ENCODE measurements at regions not wholly inside any gene's neighbourhood (a gene's known extent, or its start where the extent isn't known, plus 50 kb on each side); places are given as distances from the start of the nearest gene placed in this dataset.

DNA sequence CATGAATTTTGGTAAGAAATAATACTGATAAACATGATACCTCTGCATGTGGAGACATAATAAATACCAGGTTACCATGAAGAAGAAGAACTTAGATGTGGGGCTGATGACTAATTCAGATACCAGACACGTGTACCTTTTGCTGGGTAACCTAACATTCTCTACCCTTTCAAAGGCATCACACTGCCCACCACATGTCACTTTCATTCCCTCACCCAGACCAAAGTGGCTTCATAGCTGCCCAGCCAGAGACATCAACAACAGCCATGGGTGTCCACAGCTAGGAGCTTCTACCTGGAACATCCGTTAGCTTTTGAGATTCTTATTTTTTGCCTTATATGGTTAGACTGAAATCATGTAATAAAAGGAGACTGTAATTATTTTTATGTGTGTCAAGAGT lies 396.8 kb downstream of the MED10 start:
- DNase-seq = no peak

DNA sequence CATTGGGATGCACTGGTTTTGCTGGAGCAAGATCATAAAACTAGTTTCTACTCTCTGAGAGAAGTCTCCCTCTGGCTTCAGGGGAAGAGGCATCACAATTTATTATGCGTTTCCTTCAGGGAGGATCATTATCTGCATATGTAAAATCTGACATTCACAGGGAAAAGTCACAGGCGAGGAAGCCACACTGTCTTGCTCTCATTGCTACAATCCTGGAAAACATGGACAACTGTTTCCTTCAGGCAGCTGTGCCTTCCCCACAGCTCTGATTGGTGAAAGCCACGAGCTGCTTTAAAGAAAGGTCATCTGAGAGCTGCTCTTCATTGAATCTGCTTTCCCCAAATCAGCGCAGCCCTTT lies 397.8 kb downstream of the MED10 start:
- DNase-seq = no peak

DNA sequence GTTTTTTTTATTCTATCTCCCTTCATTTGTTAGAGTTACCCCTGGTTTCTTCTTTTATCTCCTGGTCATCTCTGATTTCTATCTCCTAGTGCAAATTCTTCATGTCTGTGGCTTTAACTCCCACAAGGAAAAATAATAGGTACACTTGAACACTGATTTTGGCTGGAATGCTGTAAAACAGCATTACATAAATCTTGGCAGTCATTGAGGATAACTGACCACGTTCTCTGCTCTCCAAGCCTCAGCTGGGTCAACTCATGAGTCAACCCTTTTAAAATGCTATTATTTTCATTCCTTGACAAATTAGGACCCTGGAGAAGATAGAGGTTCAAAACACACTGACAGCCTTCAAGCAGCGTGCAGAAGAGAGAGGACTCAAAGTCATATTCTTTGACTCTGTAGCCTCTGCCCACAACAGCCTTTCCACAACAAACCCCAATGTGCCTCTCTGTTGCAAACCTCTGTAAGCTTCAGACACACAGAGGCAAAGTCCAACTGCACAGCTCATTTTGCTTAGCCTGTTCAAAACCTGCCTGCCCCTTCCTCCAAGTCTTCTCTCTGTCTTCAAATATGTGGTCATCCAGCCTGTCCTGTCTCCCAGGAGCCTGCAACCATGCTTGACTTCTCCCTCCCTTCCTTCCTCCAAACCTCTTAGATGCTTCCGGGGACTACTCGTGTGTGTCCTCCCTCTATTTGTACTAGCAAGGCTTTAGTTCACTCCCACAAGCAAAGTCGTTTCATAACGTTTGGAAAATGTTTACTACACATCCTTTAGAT lies 398.4 kb downstream of the MED10 start:
- no peak for DNase-seq

DNA sequence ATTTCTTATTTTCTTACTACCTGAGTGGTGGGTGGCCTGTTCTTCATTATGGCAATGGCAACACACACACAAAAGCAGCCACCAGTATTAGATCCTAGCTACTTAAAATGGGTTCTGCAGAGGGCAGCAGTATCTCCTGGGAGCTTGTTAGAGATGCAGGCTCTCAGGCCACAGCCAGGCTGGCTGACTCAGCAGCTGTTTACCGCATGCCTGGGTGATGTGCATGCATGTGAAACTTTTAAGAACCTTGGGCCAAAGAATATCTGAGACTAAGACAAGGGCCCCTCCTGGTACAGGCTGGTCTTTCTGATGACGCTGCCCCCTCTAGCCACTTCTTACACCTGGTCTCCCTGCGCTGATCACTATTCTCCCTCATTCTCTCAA lies 399.0 kb downstream of the MED10 start:
- no peak for DNase-seq

DNA sequence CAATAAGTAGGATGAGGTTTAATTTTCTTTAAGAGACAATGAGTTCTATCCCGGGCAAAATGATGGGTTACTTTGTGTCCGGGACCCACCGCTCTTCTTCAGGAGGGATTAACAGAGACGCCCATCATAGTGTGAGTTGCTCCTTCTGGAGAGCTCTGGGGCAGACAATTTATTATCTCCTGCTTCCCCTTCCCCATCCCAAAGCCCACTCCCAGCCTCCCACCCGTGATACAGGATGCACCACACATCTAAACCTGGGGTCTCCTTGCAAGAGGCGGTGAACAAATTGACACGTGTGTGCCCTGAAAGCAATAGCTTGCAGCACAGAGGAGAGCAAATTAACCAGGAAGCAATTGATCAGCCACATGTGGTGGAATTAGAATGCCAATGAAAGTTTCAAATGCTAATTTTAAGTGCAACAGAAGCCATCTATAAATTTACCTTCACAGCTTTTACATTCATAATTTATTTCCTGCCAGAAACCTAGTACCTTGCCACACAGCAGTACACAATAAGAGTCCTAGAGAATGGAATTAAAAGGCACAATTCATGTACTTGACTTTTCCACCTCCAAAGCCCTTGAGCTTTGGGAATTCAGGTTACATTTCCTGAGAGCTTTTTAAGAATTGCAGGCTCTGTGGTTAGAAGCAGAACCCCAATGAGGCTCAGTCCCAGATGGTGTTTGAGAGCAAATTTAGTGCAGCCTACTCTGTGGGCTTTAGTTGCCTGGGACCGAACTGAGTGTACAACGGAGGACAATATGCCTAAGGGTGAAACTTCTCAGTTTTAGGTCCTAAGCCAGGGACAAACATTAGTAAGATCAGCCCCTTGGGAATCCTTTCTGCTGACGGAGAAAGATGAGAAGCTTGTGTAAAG lies 399.6 kb downstream of the MED10 start:
- no peak for DNase-seq

DNA sequence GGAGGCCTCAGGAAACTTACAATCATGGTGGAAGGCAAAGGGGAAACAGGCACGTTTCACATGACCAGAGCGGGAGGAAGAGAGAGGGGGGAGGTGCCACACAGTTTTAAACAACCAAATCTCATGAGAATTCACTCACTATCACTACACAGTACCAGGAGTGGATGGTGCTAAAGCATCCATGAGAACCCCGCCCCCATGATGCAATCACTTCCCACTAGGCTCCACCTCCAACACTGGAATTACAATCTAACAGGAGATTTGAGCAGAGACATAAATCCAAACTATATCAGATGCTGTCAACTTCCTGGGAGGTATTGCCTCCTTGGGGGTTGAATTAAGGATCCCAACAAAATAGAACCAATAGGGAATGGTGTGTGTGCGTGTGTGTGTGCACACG lies 407.1 kb downstream of the MED10 start:
- DNase-seq = no peak

DNA sequence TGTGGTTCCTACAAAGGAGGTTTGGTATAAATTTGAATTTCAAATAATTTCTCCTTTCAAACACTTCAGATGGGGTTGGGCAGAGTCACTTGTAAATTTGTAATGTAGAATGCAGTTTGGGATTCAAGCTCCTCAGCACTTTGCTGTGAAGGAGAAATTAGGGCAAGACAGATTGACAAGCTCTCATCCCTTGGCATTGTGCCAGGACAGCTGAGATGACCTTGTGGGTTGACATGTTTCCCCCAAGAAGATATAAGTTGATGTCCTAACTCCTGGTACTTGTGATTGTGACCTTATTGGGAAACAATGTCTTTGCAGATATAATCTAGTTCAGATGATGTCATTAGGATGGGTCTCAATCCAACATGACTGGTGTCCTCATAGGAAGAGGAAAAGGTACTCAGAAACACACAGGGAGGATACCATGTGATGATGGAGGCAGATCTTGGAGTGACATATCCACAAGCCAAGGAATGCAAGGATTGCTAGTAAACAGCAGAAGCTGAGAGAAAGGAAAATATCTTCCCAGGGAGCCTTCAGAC lies 408.3 kb downstream of the MED10 start:
- DNase-seq = no peak

DNA sequence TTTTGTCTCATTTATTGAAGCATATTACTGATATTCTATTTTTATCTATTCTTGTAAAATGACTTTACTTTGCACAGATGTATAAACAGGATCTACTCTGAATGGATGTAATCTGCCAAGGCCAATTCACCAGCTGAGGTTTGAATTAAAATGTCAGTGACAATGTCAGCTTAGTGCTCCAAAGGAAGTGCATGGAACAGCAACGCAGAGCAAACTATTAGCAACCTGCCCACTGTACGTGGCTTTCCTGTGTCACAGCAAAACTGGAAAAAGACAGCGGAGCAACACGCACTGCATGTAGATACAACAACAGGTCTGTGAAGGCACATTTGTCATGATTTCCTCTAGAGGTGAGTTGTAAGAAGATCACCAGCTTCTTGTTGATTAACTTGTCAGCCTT lies 409.4 kb downstream of the MED10 start:
- DNase-seq = no peak

DNA sequence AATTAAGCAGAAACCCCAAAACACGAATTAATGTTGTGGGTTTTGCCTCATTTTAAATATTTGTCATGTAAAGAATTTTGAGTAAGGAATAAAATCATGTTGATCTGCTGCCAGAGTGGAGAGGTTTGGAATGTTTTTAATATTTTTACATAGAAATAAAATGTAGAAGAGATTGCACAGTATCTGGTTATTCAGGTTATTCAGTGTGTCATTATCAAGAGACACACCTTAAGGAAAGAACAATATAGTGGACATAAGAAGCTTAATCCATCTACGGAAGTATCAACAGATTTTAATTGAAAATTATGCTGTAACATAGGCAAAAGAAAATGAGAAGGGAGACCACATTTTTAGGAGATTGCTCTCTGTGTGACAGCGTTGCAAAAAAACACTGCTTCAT lies 410.4 kb downstream of the MED10 start:
- DNase-seq = no peak

DNA sequence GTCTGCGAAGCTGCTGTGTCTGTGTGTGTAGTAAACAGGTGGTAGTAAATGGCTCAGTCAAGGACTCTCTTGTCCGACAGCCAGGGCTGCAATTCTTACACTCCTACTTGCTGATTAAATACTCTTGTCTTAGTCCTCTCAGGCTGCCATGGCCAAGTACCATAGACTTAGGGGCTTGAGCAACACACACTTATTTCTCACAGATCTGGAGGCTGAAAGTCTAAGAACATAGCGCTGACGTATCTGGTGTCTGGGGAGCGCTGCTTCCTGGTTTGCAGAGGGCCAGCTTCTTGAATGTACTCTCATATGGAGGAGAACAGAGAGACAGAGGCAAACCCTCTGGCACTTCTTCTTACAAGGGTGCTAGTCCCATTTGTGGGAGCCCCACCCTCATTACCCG lies 411.0 kb downstream of the MED10 start:
- DNase-seq = no peak

DNA sequence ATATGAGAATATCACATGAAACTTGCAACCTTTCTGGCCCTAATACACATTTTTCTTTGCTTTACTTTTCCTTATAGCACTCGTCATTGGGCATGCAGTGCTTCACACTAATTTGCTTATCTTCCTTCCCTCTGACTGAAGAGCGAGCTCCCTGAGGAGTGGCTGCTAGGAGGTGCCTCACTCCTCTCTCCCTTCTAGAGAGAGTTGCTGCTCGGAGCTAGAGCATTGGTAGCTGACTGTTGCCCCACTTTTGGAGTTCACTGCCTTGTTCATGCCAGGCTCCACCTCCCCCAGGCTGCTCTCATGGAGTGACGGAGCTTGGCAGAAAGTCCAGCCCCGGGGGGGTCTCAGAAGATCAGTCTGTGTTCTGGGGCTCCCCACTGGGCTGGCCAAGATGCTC lies 413.2 kb downstream of the MED10 start:
- DNase-seq = no peak

DNA sequence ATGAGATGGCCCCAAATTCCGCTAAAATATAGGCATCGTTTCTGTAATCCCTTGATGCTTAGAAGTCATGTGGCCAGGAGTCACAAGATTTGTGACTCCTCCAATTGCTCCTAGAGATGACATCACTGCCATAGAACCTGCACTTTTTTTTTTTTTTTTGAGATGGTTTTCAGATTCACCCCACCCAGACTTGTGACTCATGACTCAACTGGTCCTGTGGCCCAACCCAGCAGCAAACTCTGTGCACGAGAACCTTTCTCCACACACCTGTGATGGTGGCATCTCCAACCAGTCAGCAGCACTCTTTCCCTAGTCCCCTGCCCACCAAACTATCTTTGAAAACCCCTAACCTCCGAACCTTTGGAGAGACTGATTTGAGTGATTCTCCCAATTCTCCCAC lies 414.0 kb downstream of the MED10 start:
- DNase-seq = no peak

DNA sequence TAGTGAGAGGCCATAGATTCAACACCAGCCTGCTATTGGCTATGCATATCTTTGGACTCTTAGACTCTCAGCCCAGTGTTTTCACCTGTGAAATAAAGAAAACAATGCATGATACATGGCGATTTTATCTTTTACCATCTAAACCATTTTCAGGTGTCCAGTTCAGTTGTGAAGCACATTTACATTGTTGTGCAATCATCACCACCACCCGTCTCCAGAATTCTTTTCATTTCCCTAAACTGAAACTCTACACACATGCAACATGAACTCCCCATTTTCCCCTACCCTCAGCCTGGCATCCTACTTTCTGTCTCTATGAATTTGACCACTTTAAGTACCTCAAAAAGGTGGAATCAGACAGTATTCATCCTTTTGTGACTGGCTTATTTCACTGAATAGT lies 420.6 kb downstream of the MED10 start:
- no peak for DNase-seq

DNA sequence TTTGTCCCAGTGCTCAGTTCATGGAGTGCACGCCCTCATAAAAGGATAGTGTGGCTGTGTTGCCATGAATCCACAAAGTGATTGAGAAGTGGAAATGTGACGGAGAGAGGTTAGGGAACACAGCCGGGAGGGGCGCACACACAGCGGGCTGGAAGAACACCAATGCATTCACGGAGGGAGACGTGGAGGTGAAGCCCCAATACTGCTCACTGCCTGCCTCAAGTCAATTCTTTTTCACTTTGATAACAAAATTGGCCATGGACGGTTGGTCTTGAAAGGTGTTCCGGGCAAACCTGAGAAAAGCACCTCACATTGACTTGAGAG lies 424.1 kb downstream of the MED10 start:
- no peak for DNase-seq

DNA sequence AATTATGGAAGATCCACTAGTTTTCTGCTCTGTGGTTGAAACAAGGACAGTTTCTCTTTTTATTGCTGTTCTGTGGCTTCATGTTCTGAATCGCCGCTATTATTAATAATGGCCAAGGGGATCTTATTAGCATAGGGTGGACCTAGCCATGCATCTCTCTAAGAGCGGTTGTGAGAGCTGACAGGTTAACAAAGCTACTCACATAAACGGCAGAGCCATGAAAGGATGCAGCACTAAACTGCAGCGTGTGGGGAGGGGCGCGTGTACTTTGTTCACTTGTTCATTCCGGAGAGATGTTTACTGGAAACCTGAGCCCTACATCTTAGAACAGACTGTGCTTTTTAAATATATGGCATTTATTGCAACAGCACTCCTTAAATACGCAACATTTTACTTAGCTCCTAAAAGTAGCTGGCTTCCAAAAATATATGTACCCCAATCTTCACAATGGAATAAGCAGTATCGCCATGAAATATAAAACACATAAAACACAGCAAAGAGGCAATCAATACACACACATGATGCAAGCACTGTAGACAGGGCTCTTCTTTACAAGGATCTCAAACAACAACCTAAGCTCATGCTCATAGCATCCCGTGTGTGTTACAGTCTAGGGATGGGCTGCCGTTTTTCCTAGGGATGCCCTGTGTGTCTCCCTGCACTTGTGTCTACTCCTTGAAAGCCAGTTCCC lies 424.6 kb downstream of the MED10 start:
- no peak for DNase-seq

DNA sequence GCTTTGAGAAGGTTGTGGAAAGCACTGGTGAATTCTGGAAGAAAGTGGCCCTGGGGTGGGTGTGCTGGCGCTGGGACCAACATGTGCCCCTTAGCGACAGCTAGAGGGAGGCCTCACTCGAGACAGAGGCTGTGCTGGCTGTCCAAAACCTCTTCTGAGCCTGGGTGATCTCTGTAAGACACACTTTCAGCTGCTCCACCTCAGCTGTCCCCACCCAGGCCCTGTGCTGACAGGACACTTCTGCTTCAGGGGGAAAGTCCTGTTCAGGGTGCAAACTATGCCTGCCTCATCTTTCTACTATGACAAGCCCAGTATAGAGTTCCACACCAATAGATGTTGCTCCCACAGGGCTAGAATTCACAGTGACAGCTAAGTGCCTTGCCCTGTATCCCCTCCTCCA lies 426.4 kb downstream of the MED10 start:
- no peak for DNase-seq

DNA sequence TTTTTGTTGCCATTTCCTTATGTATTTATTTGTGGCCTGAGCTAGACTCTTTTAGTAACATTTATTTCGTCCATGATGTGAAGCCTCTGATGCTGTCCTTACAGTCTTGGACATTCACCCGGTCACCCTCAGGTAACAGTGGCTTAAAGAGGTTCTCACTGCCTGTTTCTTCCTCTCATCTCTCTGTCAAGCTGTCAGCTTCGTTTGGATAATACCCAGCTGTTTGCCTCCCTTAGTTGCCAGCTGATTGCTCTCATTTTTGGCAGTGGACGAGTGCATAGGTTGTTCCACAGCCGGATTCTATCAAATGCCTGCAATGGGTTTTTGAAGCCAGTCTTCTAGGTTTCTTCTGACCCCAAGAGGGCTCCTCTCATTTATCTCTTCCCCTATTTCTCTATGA lies 427.7 kb downstream of the MED10 start:
- no peak for DNase-seq

DNA sequence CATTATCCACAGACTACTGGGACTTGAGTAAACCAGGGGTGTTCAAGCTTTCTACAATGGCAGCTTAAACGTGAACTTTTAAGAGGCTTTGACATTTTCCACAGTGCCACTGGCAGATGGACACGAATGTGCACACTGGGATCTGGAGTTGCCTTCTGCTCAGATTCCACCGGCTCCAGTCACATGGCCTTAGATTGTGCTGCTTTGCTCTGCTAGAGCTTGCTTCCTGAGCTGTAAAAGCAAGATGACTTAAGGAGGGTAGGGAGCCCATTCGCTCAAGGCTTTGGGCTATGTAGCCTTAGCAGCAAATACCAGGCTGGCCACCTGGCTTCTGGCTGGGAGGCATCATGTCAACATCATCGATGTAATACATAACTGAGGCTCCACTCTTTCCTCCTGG lies 436.9 kb downstream of the MED10 start:
- DNase-seq = no peak

DNA sequence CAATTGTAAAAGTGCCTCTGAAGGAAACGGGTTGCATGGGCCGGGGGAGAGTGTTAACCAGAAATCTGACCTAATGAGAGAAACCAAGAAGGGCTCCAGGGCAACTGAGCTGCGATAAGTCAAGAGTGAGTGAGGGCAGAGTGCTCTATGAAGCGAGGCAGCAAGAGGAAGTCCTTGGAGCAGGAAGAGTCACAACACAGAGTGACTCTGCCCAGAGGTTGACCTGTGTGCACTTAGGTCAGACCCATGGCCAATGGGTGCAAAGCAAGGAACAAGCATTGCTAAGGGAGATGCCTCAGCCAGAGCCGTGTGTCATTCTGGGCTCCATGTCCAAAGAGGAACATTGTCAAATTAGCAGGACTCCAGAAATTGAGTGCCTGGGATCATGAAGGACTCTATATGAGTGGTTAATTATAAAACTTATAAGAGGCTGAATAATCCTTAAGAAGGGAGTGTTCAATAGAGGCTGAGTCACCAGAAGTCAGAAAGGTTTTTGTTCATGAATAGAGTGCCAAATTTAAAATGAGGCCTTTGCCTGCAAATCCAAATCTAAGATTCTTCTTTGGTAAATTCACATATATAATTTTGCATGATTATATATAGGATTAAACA lies 438.5 kb downstream of the MED10 start:
- DNase-seq = no peak

DNA sequence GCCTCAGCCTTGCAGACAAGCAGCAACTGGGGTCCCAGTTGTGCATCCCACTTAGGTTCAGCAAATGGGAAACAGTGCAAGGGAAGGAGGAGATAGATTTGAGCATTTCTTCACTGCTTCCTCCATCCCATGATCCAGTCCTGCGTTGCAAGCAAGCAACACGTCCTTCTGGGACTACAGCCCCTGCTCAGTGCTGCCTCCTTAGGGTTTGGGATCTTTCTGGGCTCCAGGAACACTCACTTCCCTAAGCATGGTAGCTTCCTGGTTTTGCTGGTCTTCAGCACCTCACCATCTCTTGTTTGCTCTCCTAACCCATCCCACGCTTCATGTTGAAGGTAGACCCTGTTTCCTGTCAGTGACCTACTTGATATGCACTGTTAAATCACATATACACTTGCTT lies 444.7 kb downstream of the MED10 start:
- no peak for DNase-seq

DNA sequence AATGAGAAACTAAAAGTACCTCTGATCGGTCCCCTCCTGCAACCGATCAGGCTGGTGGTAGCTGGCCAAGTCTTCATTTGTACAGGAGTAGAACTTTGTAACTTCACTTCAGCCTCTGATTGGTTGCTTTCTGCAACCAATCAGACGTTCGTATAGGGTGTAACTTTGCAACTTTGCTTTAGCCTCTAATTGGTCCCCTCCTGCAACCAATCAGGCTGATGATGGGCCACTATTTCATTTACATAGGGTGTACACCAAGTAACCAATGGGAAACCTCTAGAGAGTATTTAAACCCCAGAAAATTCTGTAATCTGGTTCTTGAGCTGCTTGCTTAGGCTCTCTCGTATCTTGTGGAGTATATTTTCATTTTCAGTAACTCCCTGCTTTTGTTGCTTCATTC lies 445.5 kb downstream of the MED10 start:
- no peak for DNase-seq

DNA sequence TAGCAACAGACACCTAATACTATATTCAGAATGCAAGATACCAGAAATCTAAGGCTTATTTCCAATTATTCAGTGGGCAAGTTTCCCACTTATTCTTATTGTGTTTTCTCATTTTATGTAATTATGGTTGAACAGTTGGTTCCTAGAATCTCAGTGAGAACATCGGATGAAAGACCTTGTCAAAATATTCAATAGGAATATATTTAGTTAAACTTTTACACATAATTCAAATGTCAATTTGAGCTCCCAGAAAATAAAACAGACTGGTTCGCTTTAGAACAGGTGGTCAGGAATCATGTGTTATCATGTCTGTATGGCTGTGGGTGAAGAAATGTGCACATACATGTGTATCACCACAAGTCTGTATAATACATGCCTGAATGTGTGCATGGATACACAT lies 447.8 kb downstream of the MED10 start:
- DNase-seq = no peak

DNA sequence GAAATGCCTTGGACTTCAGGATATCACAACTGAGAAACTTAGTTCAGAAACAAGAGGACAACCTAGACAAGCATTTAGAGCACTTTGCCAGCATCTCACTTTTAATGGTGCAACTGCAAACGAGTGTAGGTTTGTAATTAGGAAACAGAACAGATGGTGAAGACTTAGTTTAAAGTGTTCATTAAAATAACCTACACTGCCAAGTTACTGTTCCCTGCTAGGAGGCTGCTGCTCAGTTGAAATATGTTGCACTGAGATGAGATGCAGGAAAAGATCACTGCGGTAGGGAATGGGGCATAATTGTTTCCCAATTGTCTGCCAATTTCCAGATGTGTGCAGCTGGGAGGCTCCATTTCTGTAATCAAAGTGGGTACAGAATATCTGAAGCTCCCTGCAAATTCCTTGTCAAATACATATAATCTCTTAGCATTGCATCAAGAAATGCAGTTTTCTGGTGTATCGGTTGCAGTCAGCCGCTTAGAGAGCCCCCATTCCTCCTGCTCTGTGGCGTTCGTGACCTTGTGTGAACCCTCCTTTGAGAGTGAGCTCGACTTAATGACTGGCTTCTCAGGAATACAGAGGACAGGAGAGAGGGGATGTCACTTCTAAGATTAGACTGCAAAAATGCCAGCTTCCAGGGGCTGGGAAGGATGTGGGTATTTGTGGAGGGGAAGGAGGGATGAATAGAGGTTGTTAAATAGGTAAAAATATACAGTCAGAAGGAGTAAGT lies 448.9 kb downstream of the MED10 start:
- DNase-seq = no peak
